IMR-90 (cell line): ENCODE measurements at regions not wholly inside any gene's neighbourhood (a gene's known extent, or its start where the extent isn't known, plus 50 kb on each side); places are given as distances from the start of the nearest gene placed in this dataset.

ENCODE experiments used
- ATAC-seq: fragments of 200-7000 bp; cut with Tn5 transposase; 2 replicates; pipeline ENCODE4 v1.9.1; 2020; ENCODE audit warnings: low read depth, mild to moderate bottlenecking, moderate library complexity
- BruUV-seq: library from RNA; stranded (reverse); fragments of 400-500 nt; replicated peaks from 2 replicates; lab custom pipeline; 2021; lab: Mats Ljungman, UMichigan
- CTCF ChIA-PET: fragments of 300-600 bp; formaldehyde crosslinking; extraction: SDS; loops from one replicate; lab custom pipeline; 2021; ENCODE audit warnings: antibody characterized with exemption; lab: Yijun Ruan, JAX
- POLR2A ChIA-PET: fragments of 300-600 bp; sonication (Branson Sonifier 250); formaldehyde crosslinking; loops from one replicate; lab custom pipeline; 2022; ENCODE audit warnings: antibody characterized with exemption; ENCODE audit not compliant: unreplicated experiment; lab: Charles Lee
- DNase-seq: peaks from one replicate; pipeline ENCODE4 v3.0.0; 2013
- H2AFZ ChIP-seq: replicated peaks from 2 replicates; pipeline ENCODE3; 2013; ENCODE audit warnings: low read length, mild to moderate bottlenecking; ENCODE audit not compliant: poor library complexity
- H2AK5ac ChIP-seq: 2 replicates; pipeline ENCODE4 v1.6.1; 2013; ENCODE audit warnings: low read depth, low read length, inconsistent platforms
- H2AK9ac ChIP-seq: replicated peaks from 2 replicates; pipeline ENCODE3; 2013; ENCODE audit warnings: mild to moderate bottlenecking, low read depth, low read length, moderate library complexity; ENCODE audit not compliant: poor library complexity
- H2BK120ac ChIP-seq: 2 replicates; pipeline ENCODE4 v1.6.1; 2013; ENCODE audit warnings: low read depth, low read length, inconsistent platforms
- H2BK15ac ChIP-seq: 3 replicates; pipeline ENCODE4 v1.6.1; 2013; ENCODE audit warnings: low read depth, low read length, inconsistent platforms
- H2BK20ac ChIP-seq: 2 replicates; pipeline ENCODE4 v1.6.1; 2013; ENCODE audit warnings: low read depth, mild to moderate bottlenecking, inconsistent platforms, low read length, moderate library complexity
- H2BK5ac ChIP-seq: 2 replicates; pipeline ENCODE4 v1.6.1; 2013; ENCODE audit warnings: mild to moderate bottlenecking, low read depth, low read length, inconsistent platforms; ENCODE audit not compliant: poor library complexity, severe bottlenecking
- H3K14ac ChIP-seq: replicated peaks from 2 replicates; pipeline ENCODE4 v1.6.1; 2013; ENCODE audit warnings: low read depth, low read length, inconsistent platforms
- H3K18ac ChIP-seq: 2 replicates; pipeline ENCODE4 v1.6.1; 2013; ENCODE audit warnings: low read depth, low read length, control low read depth
- H3K23ac ChIP-seq: 2 replicates; pipeline ENCODE4 v1.6.1; 2013; ENCODE audit warnings: low read depth, low read length, inconsistent platforms
- H3K27ac ChIP-seq: 2 replicates; pipeline ENCODE4 v1.5.1; 2013; ENCODE audit warnings: mild to moderate bottlenecking, control low read depth, low read length; ENCODE audit not compliant: insufficient read depth
- H3K27me3 ChIP-seq: 2 replicates; pipeline ENCODE4 v1.6.1; 2013; ENCODE audit warnings: low read length; ENCODE audit not compliant: control insufficient read depth, insufficient read depth
- H3K36me3 ChIP-seq: 2 replicates; pipeline ENCODE4 v1.6.1; 2013; ENCODE audit warnings: low read length, mixed read lengths; ENCODE audit not compliant: control insufficient read depth, insufficient read depth
- H3K4ac ChIP-seq: 2 replicates; pipeline ENCODE4 v1.6.1; 2013; ENCODE audit warnings: low read depth, low read length, inconsistent platforms
- H3K4me1 ChIP-seq: 2 replicates; pipeline ENCODE4 v1.6.1; 2013; ENCODE audit warnings: low read length, mixed read lengths; ENCODE audit not compliant: control insufficient read depth, insufficient read depth
- H3K4me2 ChIP-seq: 2 replicates; pipeline ENCODE4 v1.6.1; 2013; ENCODE audit warnings: low read depth, mild to moderate bottlenecking, control low read depth, low read length, moderate library complexity
- H3K4me3 ChIP-seq: 2 replicates; pipeline ENCODE4 v1.5.1; 2013; ENCODE audit warnings: low read depth, mild to moderate bottlenecking, control low read depth, low read length, moderate library complexity; ENCODE audit not compliant: insufficient read depth
- H3K56ac ChIP-seq: 2 replicates; pipeline ENCODE4 v1.6.1; 2013; ENCODE audit warnings: low read length, inconsistent platforms; ENCODE audit not compliant: insufficient read depth; ENCODE audit errors: extremely low read depth
- H3K79me1 ChIP-seq, 2 experiments: 2 replicates each; pipeline ENCODE4 v1.6.1; 2013; ENCODE audit warnings: low read length in 2 of 2, inconsistent platforms in 1 of 2, low read depth in 1 of 2
- H3K9ac ChIP-seq: 2 replicates; pipeline ENCODE4 v1.6.1; 2013; ENCODE audit warnings: low read depth, low read length, control low read depth
- H3K9me1 ChIP-seq: 2 replicates; pipeline ENCODE4 v1.6.1; 2013; ENCODE audit warnings: low read length, inconsistent platforms; ENCODE audit not compliant: insufficient read depth
- H3K9me3 ChIP-seq: 2 replicates; pipeline ENCODE4 v1.6.1; 2013; ENCODE audit warnings: low read length; ENCODE audit not compliant: control insufficient read depth, insufficient read depth
- H4K20me1 ChIP-seq: 2 replicates; pipeline ENCODE4 v1.6.1; 2013; ENCODE audit warnings: low read length, inconsistent platforms; ENCODE audit not compliant: insufficient read depth
- H4K5ac ChIP-seq: 2 replicates; pipeline ENCODE4 v1.6.1; 2013; ENCODE audit warnings: mild to moderate bottlenecking, low read depth, low read length, control low read depth
- H4K8ac ChIP-seq, 2 experiments: 2 replicates each; pipeline ENCODE4 v1.6.1; 2013; ENCODE audit warnings: low read depth in 2 of 2, low read length in 2 of 2, control low read depth in 1 of 2, inconsistent platforms in 1 of 2
- H4K91ac ChIP-seq: 2 replicates; pipeline ENCODE4 v1.6.1; 2013; ENCODE audit warnings: low read depth, low read length, inconsistent platforms; ENCODE audit not compliant: insufficient read depth
- CHD1 ChIP-seq: IDR thresholded peaks from 2 replicates; pipeline ENCODE4 v1.6.1; 2012; ENCODE audit warnings: low read depth, low read length, improper control_type of control experiment
- CTCF ChIP-seq: conservative IDR thresholded peaks from 2 replicates; pipeline ENCODE4 v1.5.1; 2012; ENCODE audit warnings: mild to moderate bottlenecking, low read depth, low read length, improper control_type of control experiment
- NFE2L2 ChIP-seq: fragments of 150-350 bp; IDR thresholded peaks from 2 replicates; pipeline ENCODE4 v1.6.1; 2016; ENCODE audit warnings: low read depth, mild to moderate bottlenecking, low read length
- WGBS, 2 experiments: methylation state at CpG; one replicate each; pipeline versions ENCODE4 v1.1.5 to v1.1.7; 2013; ENCODE audit warnings: missing lambda C conversion rate in 2 of 2; ENCODE audit not compliant: insufficient read length in 1 of 2; ENCODE audit errors: extremely low coverage in 2 of 2; 5-methylcytosine and 5-hydroxymethylcytosine counted together
- dilution Hi-C: fragments of 300-500 bp; cut with HindIII; formaldehyde crosslinking; loops from one replicate; pipeline ENCODE4 v1.14.3; 2018; ENCODE audit warnings: low sequenced_read_pairs; ENCODE audit not compliant: unreplicated experiment
- in situ Hi-C: fragments of 300-500 bp; cut with MboI; formaldehyde crosslinking; loops from 3 replicates; pipeline ENCODE4 v1.14.3; 2019; ENCODE audit warnings: low sequenced_read_pairs, inconsistent platforms, mixed read lengths
- intact Hi-C: fragments of 100-400 bp; cut with micrococcal nuclease; formaldehyde crosslinking; loops from 2 replicates; pipeline ENCODE4 v1.10.0; 2022

- Histone ChIP-seq H3K4me3 (no peak overlapping the region), H2AK9ac (no peak overlapping the region), H3K36me3 (no peaks in the 10 kb centered on the region), H4K20me1 (no peaks in the 10 kb centered on the region), H3K56ac (no peak overlapping the region), H3K4me1 (no peaks in the 10 kb centered on the region), H3K4me2 (no peak overlapping the region), H3K9me1 (no peaks in the 10 kb centered on the region), H4K91ac (no peak overlapping the region), H2AK5ac (no peak overlapping the region), H3K9me3 (peaks cover 8% of the 10 kb centered on the region), H4K8ac (no peak overlapping the region), H3K27me3 (no peaks in the 10 kb centered on the region), H2BK120ac (no peak overlapping the region), H3K9ac (no peak overlapping the region), H3K23ac (no peak overlapping the region), H2BK15ac (no peak overlapping the region), H2AFZ (no peak overlapping the region), H2BK5ac (no peak overlapping the region), H4K5ac (no peak overlapping the region), H2BK20ac (no peak overlapping the region), H3K18ac (no peak overlapping the region), H3K27ac (no peak overlapping the region), H3K79me1 (no peaks in the 10 kb centered on the region), H3K4ac (no peak overlapping the region), H3K14ac (no peak overlapping the region)
- ChIA-PET POLR2A (no interaction called here), CTCF (no interaction called here)
- TF ChIP-seq NFE2L2 (no peak), CTCF (no peak), CHD1 (no peak)
- intact Hi-C loops = no loop called here
- WGBS, 2 experiments = no CpG with 5 or more reads among the region's 1 CpG
- no TSS peak for BruUV-seq
- DNase-seq (no peak), ATAC-seq (no peak)
- in situ Hi-C loops = no loop called here
- dilution Hi-C loops = no loop called here
These were observed 363.0 kb upstream of the ST6GAL2 start for GRCh38 chr2:107248932-107249331.
